ENCODE measurements at regions not wholly inside any gene's neighbourhood (a gene's known extent, or its start where the extent isn't known, plus 50 kb on each side); places are given as distances from the start of the nearest gene placed in this dataset.
"Not testable (repeated sequence)": the region's sequence is repeated elsewhere in the genome, so short reads cannot be mapped to it uniquely, and the experiment has no call there.

DNA sequence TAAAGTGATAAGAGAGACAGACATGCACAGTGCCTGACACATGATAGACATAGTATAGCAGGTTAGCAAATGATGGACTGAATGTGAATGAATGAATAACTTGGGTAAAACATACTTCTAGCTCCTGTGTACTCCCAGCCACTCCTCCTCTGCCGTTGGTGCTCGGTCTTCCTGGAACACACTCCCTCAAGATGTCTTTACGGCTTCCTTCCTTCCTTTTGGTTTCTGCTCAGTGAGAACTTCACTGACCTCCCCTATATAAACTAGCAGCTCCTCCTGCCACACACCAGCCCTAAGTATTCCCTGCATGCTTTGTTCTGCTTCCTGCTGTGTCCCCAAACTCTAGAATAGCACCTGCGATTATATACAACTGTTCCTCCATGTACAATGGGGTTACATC, 50.2 kb downstream of the RAD54L2 start:
- DNase-seq: no peak
- Mint-ChIP-seq H3K27me3 (ENCODE audit: low read depth in 3 of 3) (no peaks in the 10 kb centered on the region), H3K36me3 (peaks cover 7 to 21% (median 8%) of the 10 kb centered on the region in 3 donors), H3K9me3 (no peaks in the 10 kb centered on the region), H3K4me3 (peak overlapping the region in 3 of 5 donors; percentile 15 to 45 (median 43)), H3K4me1 (peaks cover 14 to 27% of the 10 kb centered on the region in 2 donors), H3K27ac (peak overlapping the region; percentile 30 to 85 (median 48))

- no peak for DNase-seq
- H3K9me3 Mint-ChIP-seq: no peaks in the 10 kb centered on the region
- peaks cover 13 to 27% of the 10 kb centered on the region in 2 donors for H3K4me1 Mint-ChIP-seq
- peaks cover 7 to 26% (median 8%) of the 10 kb centered on the region in 3 donors for H3K36me3 Mint-ChIP-seq
- peak overlapping the region in 2 of 6 donors; percentile 19 to 62 for H3K27ac Mint-ChIP-seq
- H3K27me3 Mint-ChIP-seq (ENCODE audit: low read depth in 3 of 3): no peaks in the 10 kb centered on the region
- no peak overlapping the region for H3K4me3 Mint-ChIP-seq
Observed at GRCh38 chr3:51591231-51591630, 52.7 kb downstream of the RAD54L2 start.

GRCh38 chr3:51593697-51594096, 55.2 kb downstream of the RAD54L2 start:
- Mint-ChIP-seq H3K27me3 (ENCODE audit: low read depth in 3 of 3) (no peaks in the 10 kb centered on the region), H3K4me1 (peaks cover 6 to 14% of the 10 kb centered on the region in 2 donors), H3K36me3 (peaks cover 7 to 24% (median 7%) of the 10 kb centered on the region in 3 donors), H3K27ac (no peak overlapping the region), H3K4me3 (no peak overlapping the region), H3K9me3 (no peaks in the 10 kb centered on the region)
- DNase-seq: no peak

- not testable (repeated sequence) for H3K9me3 Mint-ChIP-seq; H3K27me3 Mint-ChIP-seq (ENCODE audit: low read depth in 3 of 3); H3K27ac Mint-ChIP-seq; DNase-seq; H3K36me3 Mint-ChIP-seq; H3K4me3 Mint-ChIP-seq
- peaks cover 9 to 19% of the 10 kb centered on the region in 2 donors for H3K4me1 Mint-ChIP-seq
Observed at GRCh38 chr3:51599638-51600037, 61.1 kb downstream of the RAD54L2 start.

- Mint-ChIP-seq H3K4me1 (peaks cover 15 to 34% of the 10 kb centered on the region in 2 donors), H3K4me3 (no peak overlapping the region), H3K9me3 (no peaks in the 10 kb centered on the region), H3K27ac (peak overlapping the region in 3 of 6 donors; percentile 17 to 32 (median 27)), H3K36me3 (peaks cover 0 to 4% (median 4%) of the 10 kb centered on the region in 3 donors), H3K27me3 (ENCODE audit: low read depth in 3 of 3) (no peaks in the 10 kb centered on the region)
- no peak for DNase-seq
Observed at GRCh38 chr3:51604212-51604611, 65.7 kb downstream of the RAD54L2 start.

DNA sequence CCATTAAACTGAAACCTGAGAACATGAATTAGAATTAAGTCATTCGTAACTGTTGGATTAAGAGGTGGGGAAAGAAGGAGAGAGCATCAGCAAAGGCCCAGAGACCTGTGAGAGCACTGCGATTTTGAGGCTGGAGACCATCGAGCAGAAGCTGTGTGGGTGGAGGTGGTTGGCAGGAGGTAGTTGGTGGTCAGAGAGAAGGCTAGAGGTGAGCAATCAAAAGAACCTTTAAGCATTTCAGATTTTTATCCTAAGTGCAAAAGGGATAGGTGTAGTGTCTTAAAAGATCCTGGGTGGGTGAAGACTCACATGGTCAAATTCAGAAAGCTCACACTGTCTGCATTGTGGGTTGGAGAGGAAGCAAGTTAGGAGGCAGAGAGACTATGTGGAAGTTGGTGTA, 65.1 kb upstream of the TEX264 start:
- Mint-ChIP-seq H3K4me3 (no peak overlapping the region), H3K27me3 (ENCODE audit: low read depth in 3 of 3) (no peaks in the 10 kb centered on the region), H3K36me3 (peaks cover 0 to 4% (median 4%) of the 10 kb centered on the region in 3 donors), H3K4me1 (peaks cover 15 to 40% of the 10 kb centered on the region in 2 donors), H3K9me3 (no peaks in the 10 kb centered on the region), H3K27ac (peak overlapping the region; percentile 19 to 46 (median 26))
- DNase-seq: no peak

DNA sequence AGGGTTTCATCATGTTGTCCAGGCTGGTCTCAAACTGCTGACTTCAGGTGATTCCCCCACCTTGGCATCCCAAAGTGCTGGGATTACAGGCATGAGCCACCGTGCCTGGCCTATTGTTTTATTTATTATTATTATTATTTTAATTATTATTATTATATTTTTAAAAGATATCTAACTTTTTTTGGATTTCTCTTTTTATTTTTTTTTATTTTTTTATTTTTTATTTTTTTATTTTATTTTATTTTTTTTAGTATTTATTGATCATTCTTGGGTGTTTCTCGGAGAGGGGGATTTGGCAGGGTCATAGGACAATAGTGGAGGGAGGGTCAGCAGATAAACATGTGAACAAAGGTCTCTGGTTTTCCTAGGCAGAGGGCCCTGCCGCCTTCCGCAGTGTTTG, 64.2 kb upstream of the TEX264 start:
- H3K4me1 Mint-ChIP-seq: peaks cover 17 to 40% of the 10 kb centered on the region in 2 donors
- DNase-seq; H3K9me3 Mint-ChIP-seq; H3K27me3 Mint-ChIP-seq (ENCODE audit: low read depth in 3 of 3); H3K4me3 Mint-ChIP-seq; H3K27ac Mint-ChIP-seq; H3K36me3 Mint-ChIP-seq: not testable (repeated sequence)

GRCh38 chr3:51607591-51608325, 63.3 kb upstream of the TEX264 start:
- H3K27me3 Mint-ChIP-seq (ENCODE audit: low read depth in 3 of 3); H3K27ac Mint-ChIP-seq; H3K36me3 Mint-ChIP-seq; H3K4me3 Mint-ChIP-seq; DNase-seq; H3K9me3 Mint-ChIP-seq: not testable (repeated sequence)
- peaks cover 21 to 36% of the 10 kb centered on the region in 2 donors for H3K4me1 Mint-ChIP-seq

DNA sequence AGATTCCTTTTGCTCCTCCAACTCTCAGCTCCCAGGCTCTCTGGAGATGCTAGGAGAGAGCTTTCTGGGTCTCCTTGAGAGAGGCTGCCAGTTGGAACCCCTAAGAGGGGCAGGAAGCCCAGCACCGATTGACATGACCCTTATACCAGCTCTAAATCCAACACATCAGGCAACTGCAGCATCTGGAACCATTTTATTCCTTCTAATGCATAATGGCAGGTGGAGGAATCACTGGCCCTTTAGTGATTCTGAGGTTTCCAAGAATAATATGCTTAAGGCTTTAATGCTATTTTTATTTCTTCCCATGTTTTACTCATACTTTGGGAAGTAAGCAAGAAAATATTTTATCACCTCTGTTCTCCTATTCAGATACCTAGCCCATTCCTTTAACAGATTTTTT, 60.3 kb upstream of the TEX264 start:
- no peaks in the 10 kb centered on the region for H3K9me3 Mint-ChIP-seq

GRCh38 chr3:51617597-51617996, 53.5 kb upstream of the TEX264 start:
- Mint-ChIP-seq H3K27me3 (ENCODE audit: low read depth in 3 of 3) (no peaks in the 10 kb centered on the region), H3K9me3 (no peaks in the 10 kb centered on the region), H3K27ac (peak overlapping the region in 2 of 6 donors; percentile 8 to 73), H3K4me1 (peaks cover 26 to 45% of the 10 kb centered on the region in 2 donors), H3K4me3 (no peak overlapping the region), H3K36me3 (peaks cover 0 to under 1% (median 0%) of the 10 kb centered on the region in 3 donors)
- DNase-seq: no peak

More for the DNA sequence above, 60.3 kb upstream of the TEX264 start:
- no peak overlapping the region for H3K27ac Mint-ChIP-seq
- peaks cover 0 to 3% (median 0%) of the 10 kb centered on the region in 3 donors for H3K36me3 Mint-ChIP-seq
- peaks cover 16 to 29% of the 10 kb centered on the region in 2 donors for H3K4me1 Mint-ChIP-seq
- no peak overlapping the region for H3K4me3 Mint-ChIP-seq
- no peaks in the 10 kb centered on the region for H3K27me3 Mint-ChIP-seq (ENCODE audit: low read depth in 3 of 3)
- DNase-seq: no peak

GRCh38 chr3:51618038-51618437, 53.0 kb upstream of the TEX264 start:
- H3K27ac Mint-ChIP-seq: peak overlapping the region in 1 of 6 donors; percentile 14
- not testable (repeated sequence) for H3K4me3 Mint-ChIP-seq; H3K9me3 Mint-ChIP-seq; H3K27me3 Mint-ChIP-seq (ENCODE audit: low read depth in 3 of 3); DNase-seq; H3K36me3 Mint-ChIP-seq
- H3K4me1 Mint-ChIP-seq: peaks cover 25 to 47% of the 10 kb centered on the region in 2 donors

DNA sequence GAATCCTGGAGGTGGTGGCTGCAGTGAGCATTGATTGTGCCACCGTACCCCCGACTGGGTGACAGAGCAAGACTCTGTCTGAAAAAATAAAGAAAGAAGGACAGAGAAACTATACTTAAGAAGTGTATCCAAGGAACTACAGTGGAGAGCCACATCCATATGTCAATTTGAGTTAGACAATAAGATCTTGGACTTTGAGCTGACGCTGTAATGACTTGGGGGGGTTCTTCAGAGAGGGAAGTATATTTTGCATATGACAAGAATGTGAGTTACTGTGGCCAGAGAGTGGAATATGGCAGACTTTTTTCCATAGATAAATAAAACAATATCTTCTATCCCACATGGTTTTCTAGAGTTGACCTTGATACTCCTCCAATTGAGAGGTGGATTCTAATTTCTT, 52.6 kb upstream of the TEX264 start:
- no peaks in the 10 kb centered on the region for H3K9me3 Mint-ChIP-seq
- H3K4me1 Mint-ChIP-seq: peaks cover 23 to 51% of the 10 kb centered on the region in 2 donors
- H3K4me3 Mint-ChIP-seq: no peak overlapping the region
- H3K27me3 Mint-ChIP-seq (ENCODE audit: low read depth in 3 of 3): no peaks in the 10 kb centered on the region
- no peak for DNase-seq
- H3K36me3 Mint-ChIP-seq: no peaks in the 10 kb centered on the region
- H3K27ac Mint-ChIP-seq: peak overlapping the region in 1 of 6 donors; percentile 14

GRCh38 chr3:51619983-51620382, 51.1 kb upstream of the TEX264 start:
- H3K4me3 Mint-ChIP-seq: no peak overlapping the region
- H3K27me3 Mint-ChIP-seq (ENCODE audit: low read depth in 3 of 3): no peaks in the 10 kb centered on the region
- H3K27ac Mint-ChIP-seq: no peak overlapping the region
- H3K9me3 Mint-ChIP-seq: no peaks in the 10 kb centered on the region
- H3K36me3 Mint-ChIP-seq: no peaks in the 10 kb centered on the region
- peaks cover 23 to 51% of the 10 kb centered on the region in 2 donors for H3K4me1 Mint-ChIP-seq
- DNase-seq: no peak

DNA sequence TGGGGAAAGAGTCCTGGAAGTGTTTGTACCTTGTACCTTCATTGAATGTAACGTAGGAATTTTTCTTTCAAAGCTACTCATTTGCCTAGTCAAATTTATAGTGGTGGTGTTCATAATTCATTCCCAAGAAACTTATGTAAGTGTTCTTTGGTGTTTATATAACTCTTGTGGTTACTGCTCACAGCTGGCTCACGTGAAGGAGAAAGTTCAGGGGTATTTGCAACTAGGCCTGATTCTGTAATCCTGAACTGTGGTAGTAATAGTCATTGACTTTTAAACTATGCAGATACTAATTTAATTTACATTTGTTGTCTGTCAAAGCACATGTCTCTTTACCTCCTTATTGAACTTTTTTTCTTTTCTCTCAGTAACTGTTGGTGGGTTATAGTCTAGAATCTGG, 50.5 kb upstream of the TEX264 start:
- Mint-ChIP-seq H3K9me3 (no peaks in the 10 kb centered on the region), H3K36me3 (no peaks in the 10 kb centered on the region), H3K27me3 (ENCODE audit: low read depth in 3 of 3) (no peaks in the 10 kb centered on the region), H3K4me3 (no peak overlapping the region), H3K4me1 (peaks cover 23 to 46% of the 10 kb centered on the region in 2 donors), H3K27ac (peak overlapping the region in 4 of 6 donors; percentile 14 to 66 (median 21))
- DNase-seq: no peak
